ENCODE measurements at regions not wholly inside any gene's neighbourhood (a gene's known extent, or its start where the extent isn't known, plus 50 kb on each side); places are given as distances from the start of the nearest gene placed in this dataset.

DNA sequence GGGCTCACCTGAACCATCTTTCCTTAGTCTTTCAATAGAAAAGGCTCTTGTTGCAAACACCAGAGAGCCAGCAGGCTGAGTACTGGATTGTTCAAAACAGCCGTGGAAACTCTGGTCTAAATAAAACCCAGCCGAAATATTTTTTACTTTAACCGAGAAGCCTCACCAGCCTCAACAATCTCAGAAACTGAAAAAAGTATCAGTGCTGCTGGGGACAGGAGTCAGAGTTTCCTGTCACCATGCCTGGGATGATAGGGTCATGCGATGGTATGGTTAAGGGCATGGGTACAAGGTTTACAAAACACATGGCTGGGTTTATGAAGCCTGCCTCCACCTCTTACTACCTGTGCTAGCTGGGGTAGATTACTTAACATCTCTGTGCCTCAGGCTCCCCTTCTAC, 55.3 kb upstream of the FZD7 start:
- Histone ChIP-seq H3K27me3 (no peaks in the 10 kb centered on the region), H3K4me3 (no peak overlapping the region), H3K36me3 (no peaks in the 10 kb centered on the region), H3K9me3 (no peaks in the 10 kb centered on the region), H3K27ac (no peak overlapping the region), H3K4me1 (peaks cover 0 to 12% of the 10 kb centered on the region in 2 donors)
- no peak for DNase-seq (ENCODE audit: low spot score)
- TF ChIP-seq, protein P1, sequence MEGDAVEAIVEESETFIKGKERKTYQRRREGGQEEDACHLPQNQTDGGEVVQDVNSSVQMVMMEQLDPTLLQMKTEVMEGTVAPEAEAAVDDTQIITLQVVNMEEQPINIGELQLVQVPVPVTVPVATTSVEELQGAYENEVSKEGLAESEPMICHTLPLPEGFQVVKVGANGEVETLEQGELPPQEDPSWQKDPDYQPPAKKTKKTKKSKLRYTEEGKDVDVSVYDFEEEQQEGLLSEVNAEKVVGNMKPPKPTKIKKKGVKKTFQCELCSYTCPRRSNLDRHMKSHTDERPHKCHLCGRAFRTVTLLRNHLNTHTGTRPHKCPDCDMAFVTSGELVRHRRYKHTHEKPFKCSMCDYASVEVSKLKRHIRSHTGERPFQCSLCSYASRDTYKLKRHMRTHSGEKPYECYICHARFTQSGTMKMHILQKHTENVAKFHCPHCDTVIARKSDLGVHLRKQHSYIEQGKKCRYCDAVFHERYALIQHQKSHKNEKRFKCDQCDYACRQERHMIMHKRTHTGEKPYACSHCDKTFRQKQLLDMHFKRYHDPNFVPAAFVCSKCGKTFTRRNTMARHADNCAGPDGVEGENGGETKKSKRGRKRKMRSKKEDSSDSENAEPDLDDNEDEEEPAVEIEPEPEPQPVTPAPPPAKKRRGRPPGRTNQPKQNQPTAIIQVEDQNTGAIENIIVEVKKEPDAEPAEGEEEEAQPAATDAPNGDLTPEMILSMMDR (IDR thresholded peaks at IDR 0.05): no peak

DNA sequence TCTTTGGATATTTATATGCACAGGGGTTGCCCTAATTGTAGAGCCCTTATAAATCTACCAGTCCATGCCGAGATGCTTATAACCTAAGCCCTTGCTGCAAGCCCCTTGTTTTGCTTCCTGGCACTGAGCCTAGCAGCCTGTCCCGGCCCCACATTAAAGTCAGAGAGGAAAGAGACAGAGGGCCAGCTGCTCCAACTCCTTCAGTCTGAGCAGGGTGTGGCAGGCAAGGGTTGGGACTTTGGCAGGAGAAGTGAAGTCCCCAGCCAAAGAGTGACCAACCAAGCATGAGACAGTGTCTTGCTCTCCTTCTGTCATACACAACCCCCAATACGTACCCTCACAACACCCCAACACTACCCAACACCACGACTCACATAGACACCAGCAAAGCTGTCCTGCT, 54.7 kb upstream of the FZD7 start:
- H3K4me1 ChIP-seq: peaks cover 0 to 10% of the 10 kb centered on the region in 2 donors
- DNase-seq (ENCODE audit: low spot score): no peak
- no peaks in the 10 kb centered on the region for H3K9me3 ChIP-seq
- no peaks in the 10 kb centered on the region for H3K27me3 ChIP-seq
- no peaks in the 10 kb centered on the region for H3K36me3 ChIP-seq
- H3K4me3 ChIP-seq: no peak overlapping the region
- TF ChIP-seq, protein P1 (IDR thresholded peaks at IDR 0.05): no peak
- H3K27ac ChIP-seq: no peak overlapping the region

DNA sequence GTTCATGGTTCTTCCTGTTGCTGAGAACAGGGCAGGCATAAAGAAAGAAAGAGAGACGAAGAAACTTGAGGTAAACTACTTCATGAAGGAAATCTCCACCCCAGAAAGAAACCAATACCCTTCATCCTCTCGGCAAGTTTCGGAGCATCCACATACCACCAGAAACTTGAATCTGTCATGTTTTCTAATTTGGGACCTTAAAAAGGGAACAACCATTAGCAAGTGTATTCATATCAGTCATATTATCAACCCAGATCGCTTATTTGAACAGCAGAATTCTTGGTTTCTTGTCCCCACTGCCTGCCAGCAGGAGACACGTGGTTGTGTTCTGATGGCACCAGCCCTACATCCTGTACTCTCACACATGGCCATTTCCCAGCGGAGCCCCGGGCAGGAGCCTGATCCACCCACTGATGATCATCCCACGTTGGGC, 53.2 kb upstream of the FZD7 start:
- no peaks in the 10 kb centered on the region for H3K27me3 ChIP-seq
- no peak for DNase-seq (ENCODE audit: low spot score)
- H3K27ac ChIP-seq: no peak overlapping the region
- no peak overlapping the region for H3K4me3 ChIP-seq
- H3K36me3 ChIP-seq: no peaks in the 10 kb centered on the region
- H3K4me1 ChIP-seq: peaks cover 0 to 6% of the 10 kb centered on the region in 2 donors
- no peaks in the 10 kb centered on the region for H3K9me3 ChIP-seq
- TF ChIP-seq, protein P1 (IDR thresholded peaks at IDR 0.05): no peak

DNA sequence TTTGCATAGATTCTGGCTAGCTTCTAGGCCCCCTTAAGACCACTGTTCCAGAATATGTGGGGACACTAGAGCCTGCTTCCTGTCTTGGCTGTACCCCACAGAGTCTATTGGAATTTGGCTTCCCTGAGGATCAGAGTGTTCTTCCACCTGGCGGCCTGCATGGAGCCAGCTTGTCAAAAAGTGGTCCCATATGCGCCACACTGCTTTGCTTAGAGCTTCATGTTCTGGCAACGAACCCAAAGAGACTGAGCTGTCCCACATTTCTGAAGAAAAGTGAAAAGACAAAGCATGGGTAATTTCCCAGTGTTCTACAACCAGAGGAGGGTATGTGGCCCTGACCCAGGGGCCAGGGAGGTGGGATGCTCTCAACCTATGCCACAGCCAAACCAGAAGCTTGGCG, 52.7 kb upstream of the FZD7 start:
- Histone ChIP-seq H3K9me3 (no peaks in the 10 kb centered on the region), H3K4me3 (no peak overlapping the region), H3K27ac (no peak overlapping the region), H3K4me1 (peaks cover 0 to 6% of the 10 kb centered on the region in 2 donors), H3K27me3 (no peaks in the 10 kb centered on the region), H3K36me3 (no peaks in the 10 kb centered on the region)
- TF ChIP-seq, protein P1 (IDR thresholded peaks at IDR 0.05): no peak
- no peak for DNase-seq (ENCODE audit: low spot score)

DNA sequence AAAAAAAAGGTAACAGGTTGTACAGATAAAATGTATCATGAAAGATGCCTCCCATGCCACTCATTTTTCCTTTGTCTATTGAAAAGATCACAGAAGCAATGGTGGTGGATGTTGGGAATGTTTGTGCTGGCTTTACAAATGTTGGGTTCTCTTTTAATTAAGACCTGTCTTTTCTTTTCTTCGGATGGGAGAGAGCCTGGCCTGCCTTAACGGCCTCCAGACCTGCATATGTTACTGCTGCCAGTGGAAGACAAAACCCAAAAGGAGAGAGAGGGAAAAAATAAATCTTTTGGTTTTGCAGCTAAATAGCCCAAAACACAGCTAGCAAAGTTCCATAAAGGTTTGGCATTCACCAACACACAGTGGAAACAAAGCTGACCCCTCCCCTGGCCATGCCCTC, 50.5 kb upstream of the FZD7 start:
- no peak for DNase-seq (ENCODE audit: low spot score)
- Histone ChIP-seq H3K9me3 (no peaks in the 10 kb centered on the region), H3K36me3 (no peaks in the 10 kb centered on the region), H3K27me3 (no peaks in the 10 kb centered on the region), H3K27ac (no peak overlapping the region), H3K4me3 (no peak overlapping the region), H3K4me1 (peaks cover 0 to 6% of the 10 kb centered on the region in 2 donors)
- TF ChIP-seq, protein P1 (IDR thresholded peaks at IDR 0.05): no peak

DNA sequence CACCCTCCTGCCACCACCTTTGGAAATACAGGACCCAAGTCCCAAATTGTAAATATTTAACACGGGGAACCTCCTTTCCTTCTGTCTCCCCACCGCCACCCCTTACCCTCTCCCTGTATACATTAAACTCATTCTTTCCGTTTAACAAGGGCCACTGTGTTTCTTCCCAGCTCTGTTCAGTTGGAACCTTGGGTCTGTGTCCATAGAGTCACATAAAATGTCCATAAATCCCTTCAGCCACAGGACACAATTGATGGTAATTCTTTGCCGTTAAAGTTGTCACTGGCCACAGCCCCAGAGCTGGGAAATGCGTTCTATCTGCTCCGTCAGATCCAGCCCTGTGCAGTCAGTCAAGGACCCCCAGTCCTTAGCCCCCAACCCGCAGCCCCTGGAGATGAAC, 49.9 kb upstream of the FZD7 start:
- TF ChIP-seq, protein P1 (IDR thresholded peaks at IDR 0.05): no peak
- DNase-seq (ENCODE audit: low spot score): no peak
- no peaks in the 10 kb centered on the region for H3K9me3 ChIP-seq

More for the DNA sequence above, 49.9 kb upstream of the FZD7 start:
- Histone ChIP-seq H3K27ac (no peak overlapping the region), H3K27me3 (no peaks in the 10 kb centered on the region), H3K4me3 (no peak overlapping the region), H3K36me3 (no peaks in the 10 kb centered on the region), H3K4me1 (peaks cover 0 to 6% of the 10 kb centered on the region in 2 donors)

Data from right atrium auricular region (tissue), 2 donors.